Muscle of back (tissue), 3 donors: ENCODE measurements at regions not wholly inside any gene's neighbourhood (a gene's known extent, or its start where the extent isn't known, plus 50 kb on each side); places are given as distances from the start of the nearest gene placed in this dataset.

ENCODE experiments used
- DNase-seq, 3 donors: peaks; one replicate each; pipeline versions ENCODE4 v3.0.0 to v3.0.0-alpha.2; 2013

- no peak for DNase-seq
Measured at GRCh38 chr18:22355598-22355997, 62.1 kb downstream of the CTAGE1 start.

GRCh38 chr18:22355069-22355468 lies 62.6 kb downstream of the CTAGE1 start:
- DNase-seq = no peak

GRCh38 chr18:22349966-22350365 lies 67.7 kb downstream of the CTAGE1 start:
- DNase-seq = no peak

- no peak for DNase-seq
Measured at GRCh38 chr18:22349317-22349898, 68.3 kb downstream of the CTAGE1 start.

- DNase-seq = peak in 2 of 3 donors; percentile 32 to 52
Measured at GRCh38 chr18:22348521-22349316, 69.0 kb downstream of the CTAGE1 start.

GRCh38 chr18:22347606-22348511 lies 69.9 kb downstream of the CTAGE1 start:
- peak in 1 of 3 donors; percentile 60 for DNase-seq

DNA sequence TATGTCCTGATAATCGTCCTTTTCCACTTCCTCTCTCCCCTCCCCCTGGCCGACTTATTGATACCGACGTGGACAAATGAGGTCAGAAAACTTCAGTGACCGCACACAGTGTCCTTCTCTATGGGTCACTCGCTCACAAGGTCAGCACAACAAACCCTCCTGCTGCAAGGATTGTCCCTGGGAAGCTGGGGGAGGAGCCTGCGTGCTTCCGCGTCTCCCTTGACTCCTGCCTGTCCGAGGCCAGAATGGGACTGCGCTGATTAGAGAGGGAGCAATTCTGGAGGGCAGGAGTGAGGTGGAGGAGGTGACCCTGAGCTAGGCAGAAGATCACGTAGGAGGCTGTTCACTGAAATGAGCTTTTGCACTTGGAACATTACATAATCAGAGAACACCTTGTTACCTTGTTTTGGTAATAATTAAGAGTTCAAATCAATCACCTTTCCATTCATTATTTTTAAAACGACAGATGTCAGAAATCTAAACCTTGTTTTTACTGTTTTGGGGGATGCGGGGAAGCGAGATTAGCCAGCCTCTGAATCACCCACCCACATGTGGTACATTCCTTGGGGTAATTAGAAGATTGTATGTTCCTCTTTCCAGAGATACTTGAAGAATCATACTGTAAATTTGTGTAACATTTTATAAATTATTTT lies 70.6 kb downstream of the CTAGE1 start:
- peak in 2 of 3 donors; percentile 33 to 44 for DNase-seq

GRCh38 chr18:22346401-22346952 lies 71.2 kb downstream of the CTAGE1 start:
- peak in 2 of 3 donors; percentile 45 to 56 for DNase-seq

DNA sequence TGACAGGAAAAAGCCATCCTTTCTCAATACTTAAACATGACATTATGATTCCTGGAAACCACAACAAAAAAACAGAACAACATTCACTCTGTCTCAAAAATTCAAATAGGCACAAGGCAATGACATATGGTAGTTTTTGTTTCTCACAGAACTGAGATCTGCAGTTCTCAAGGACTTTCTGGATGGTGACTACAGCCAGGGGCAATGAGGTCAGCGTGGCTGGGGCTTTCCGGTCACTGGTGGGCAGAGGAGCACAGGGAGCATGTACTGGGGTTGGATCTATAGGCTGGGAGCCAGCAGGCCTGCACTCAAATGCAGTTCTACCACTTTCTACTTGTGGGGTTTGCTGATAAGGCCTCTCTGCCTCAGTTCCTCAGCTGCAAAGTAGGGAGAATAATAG lies 72.0 kb downstream of the CTAGE1 start:
- no peak for DNase-seq

- no peak for DNase-seq
Measured at GRCh38 chr18:22344908-22345670, 72.6 kb downstream of the CTAGE1 start.

GRCh38 chr18:22344445-22344844 lies 73.3 kb downstream of the CTAGE1 start:
- no peak for DNase-seq

GRCh38 chr18:22343613-22344012 lies 74.1 kb downstream of the CTAGE1 start:
- no peak for DNase-seq

GRCh38 chr18:22342625-22343024 lies 75.1 kb downstream of the CTAGE1 start:
- DNase-seq = no peak

GRCh38 chr18:22340331-22340730 lies 77.4 kb downstream of the CTAGE1 start:
- DNase-seq = no peak

DNA sequence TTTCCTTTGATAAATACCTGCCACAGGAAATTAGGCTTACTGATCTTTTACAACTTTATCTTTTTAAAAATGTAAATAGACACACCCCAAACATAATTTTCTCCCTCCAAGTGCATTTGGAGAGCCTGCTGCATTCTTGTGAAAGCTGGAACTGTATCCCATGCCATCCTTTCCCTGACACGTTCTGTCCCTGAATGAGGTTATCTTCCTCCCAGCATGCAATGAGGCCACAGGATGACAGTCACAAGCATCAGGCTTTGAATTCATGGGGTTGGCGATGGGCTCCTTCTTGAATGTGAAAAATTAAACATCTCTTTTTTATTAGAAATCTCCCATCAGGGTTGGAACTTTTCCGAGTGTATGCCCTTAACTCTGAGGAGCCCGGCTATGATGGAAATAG lies 77.8 kb downstream of the CTAGE1 start:
- no peak for DNase-seq

DNA sequence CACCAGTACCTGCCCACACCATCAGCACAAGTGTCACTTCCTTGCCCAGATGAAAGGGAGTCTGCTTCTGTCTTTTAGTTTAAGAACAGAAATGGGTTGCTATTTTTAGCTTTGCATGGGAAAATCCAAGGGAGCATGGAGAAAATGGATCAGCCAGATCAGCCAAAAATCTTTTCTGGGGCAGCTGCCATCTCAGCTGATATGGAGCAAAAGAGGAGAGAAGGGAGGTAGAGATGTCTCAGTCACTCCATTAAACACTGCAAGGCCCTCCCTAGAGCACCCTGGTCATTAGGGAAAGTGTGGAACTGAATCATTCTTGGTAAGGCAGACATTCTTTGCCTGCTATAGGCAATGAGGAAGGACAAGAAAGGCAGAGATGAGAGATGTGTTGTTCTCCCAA lies 79.9 kb downstream of the CTAGE1 start:
- DNase-seq = no peak

DNA sequence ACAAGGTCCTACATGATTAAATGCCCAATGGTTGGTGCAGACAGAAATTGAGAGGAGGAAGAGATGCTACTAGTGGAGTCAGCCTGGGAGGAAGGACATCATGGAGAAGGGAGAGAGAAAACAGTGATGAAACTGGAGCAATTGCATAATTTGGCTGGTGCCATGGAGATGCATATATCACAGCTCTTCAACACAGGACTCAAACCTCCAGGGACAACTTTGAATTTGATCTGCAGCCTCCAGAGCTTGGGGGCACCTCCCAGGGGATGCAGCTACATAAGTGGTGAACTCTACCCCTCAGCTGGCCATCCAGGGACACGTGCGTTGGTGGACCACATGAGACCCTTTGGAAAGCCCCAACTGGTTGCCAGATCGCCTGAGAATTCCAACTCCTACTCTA lies 80.4 kb downstream of the CTAGE1 start:
- DNase-seq = no peak

DNA sequence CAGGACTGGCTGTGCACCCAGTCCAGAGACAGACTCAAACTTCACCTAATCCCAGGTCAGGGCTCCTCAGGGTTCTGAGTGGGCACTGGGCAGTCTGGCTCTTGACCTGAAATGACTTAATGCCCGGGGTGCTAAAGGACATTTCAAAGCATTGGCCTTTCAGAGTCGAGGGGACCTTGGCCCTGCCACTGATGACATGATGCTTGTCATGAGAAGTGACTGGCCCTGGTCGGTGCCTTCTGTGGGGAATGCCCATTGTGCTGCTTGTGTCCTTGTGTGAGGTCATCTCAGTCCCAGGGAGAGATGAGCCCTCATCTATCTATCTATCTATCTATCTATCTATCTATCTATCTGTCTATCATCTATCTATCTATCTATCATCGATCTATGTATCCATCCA lies 81.3 kb downstream of the CTAGE1 start:
- no peak for DNase-seq

DNA sequence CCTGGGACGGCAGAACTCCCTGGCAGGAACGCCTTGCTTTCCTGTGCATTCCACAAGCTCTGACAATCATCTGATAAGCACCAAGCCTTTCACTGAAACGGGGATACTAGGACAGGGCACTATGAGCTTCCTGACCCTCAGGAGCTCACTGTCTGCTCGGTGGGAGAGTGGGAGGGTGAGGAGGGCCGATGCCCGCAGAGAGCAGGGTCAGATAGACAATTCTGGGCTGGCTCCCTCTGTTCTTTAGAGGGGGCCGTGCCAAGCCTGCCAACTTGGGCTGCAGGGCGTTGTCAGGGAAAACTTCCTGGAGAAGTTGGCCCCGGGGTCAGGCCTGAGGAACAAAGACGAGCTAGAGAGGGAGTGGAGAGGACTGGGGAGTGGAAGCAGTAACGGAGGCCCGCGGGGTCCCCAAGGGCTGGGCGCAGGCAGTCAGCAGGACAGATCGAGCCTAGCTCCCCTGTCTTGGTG lies 82.0 kb downstream of the CTAGE1 start:
- no peak for DNase-seq

GRCh38 chr18:22334567-22334966 lies 83.1 kb downstream of the CTAGE1 start:
- DNase-seq = no peak

- DNase-seq = no peak
Measured at GRCh38 chr18:22332590-22332989, 85.1 kb downstream of the CTAGE1 start.
